ENCODE measurements at regions not wholly inside any gene's neighbourhood (a gene's known extent, or its start where the extent isn't known, plus 50 kb on each side); places are given as distances from the start of the nearest gene placed in this dataset.

- intact Hi-C loops (cut with micrococcal nuclease), result no loop called here
- H3K4me3 ChIP-seq (ENCODE audit: low read length), result no peak overlapping the region
- peaks cover 3 to 5% of the 10 kb centered on the region in 2 donors for H3K9me3 Mint-ChIP-seq
- H3K36me3 Mint-ChIP-seq, result no peaks in the 10 kb centered on the region
- no peak overlapping the region for H3K4me3 Mint-ChIP-seq
- no peak overlapping the region for H3K27ac ChIP-seq (ENCODE audit: low read length)
- WGBS (ENCODE audit: insufficient coverage), result 92% methylated on average over 2 of the region's 2 CpGs
- no peak for DNase-seq
- no peak for TF ChIP-seq CTCF (IDR thresholded peaks at IDR 0.05)
- no peak for ATAC-seq
- no peaks in the 10 kb centered on the region for H3K4me1 Mint-ChIP-seq
- no peaks in the 10 kb centered on the region for H3K4me1 ChIP-seq (ENCODE audit: control insufficient read depth, insufficient read depth, low read length)
- H3K36me3 ChIP-seq (ENCODE audit: control insufficient read depth, insufficient read depth, low read length), result no peaks in the 10 kb centered on the region
- no peaks in the 10 kb centered on the region for H3K9me3 ChIP-seq (ENCODE audit: control insufficient read depth, insufficient read depth, low read length)
- no peaks in the 10 kb centered on the region for H3K27me3 ChIP-seq (ENCODE audit: control insufficient read depth, insufficient read depth, low read length)
- H3K27ac Mint-ChIP-seq, result no peak overlapping the region
- H3K27me3 Mint-ChIP-seq (ENCODE audit: low read depth in 2 of 2), result no peaks in the 10 kb centered on the region
These were observed 253.7 kb upstream of the DIAPH2 start for GRCh38 chrX:96430756-96431455.

GRCh38 chrX:96432647-96433046 lies 252.0 kb upstream of the DIAPH2 start:
- intact Hi-C loops (cut with micrococcal nuclease), result no loop called here
- no peak overlapping the region for H3K4me3 ChIP-seq (ENCODE audit: low read length)
- H3K27ac ChIP-seq (ENCODE audit: low read length), result no peak overlapping the region
- ATAC-seq, result no peak
- no peaks in the 10 kb centered on the region for H3K27me3 ChIP-seq (ENCODE audit: control insufficient read depth, insufficient read depth, low read length)
- no peaks in the 10 kb centered on the region for H3K9me3 ChIP-seq (ENCODE audit: control insufficient read depth, insufficient read depth, low read length)
- H3K4me1 Mint-ChIP-seq, result no peaks in the 10 kb centered on the region
- H3K4me1 ChIP-seq (ENCODE audit: control insufficient read depth, insufficient read depth, low read length), result no peaks in the 10 kb centered on the region
- no peak overlapping the region for H3K4me3 Mint-ChIP-seq
- no peaks in the 10 kb centered on the region for H3K36me3 Mint-ChIP-seq
- H3K9me3 Mint-ChIP-seq, result peaks cover 3 to 5% of the 10 kb centered on the region in 2 donors
- TF ChIP-seq CTCF (IDR thresholded peaks at IDR 0.05), result no peak
- H3K27ac Mint-ChIP-seq, result no peak overlapping the region
- DNase-seq, result no peak
- no peaks in the 10 kb centered on the region for H3K36me3 ChIP-seq (ENCODE audit: control insufficient read depth, insufficient read depth, low read length)
- no CpG with 5 or more reads among the region's 1 CpG for WGBS (ENCODE audit: insufficient coverage)
- no peaks in the 10 kb centered on the region for H3K27me3 Mint-ChIP-seq (ENCODE audit: low read depth in 2 of 2)

GRCh38 chrX:96433409-96434077 lies 251.1 kb upstream of the DIAPH2 start:
- WGBS (ENCODE audit: insufficient coverage), result no CpG with 5 or more reads among the region's 2 CpGs
- H3K4me1 ChIP-seq (ENCODE audit: control insufficient read depth, insufficient read depth, low read length), result no peaks in the 10 kb centered on the region
- TF ChIP-seq CTCF (IDR thresholded peaks at IDR 0.05), result no peak
- no peaks in the 10 kb centered on the region for H3K27me3 ChIP-seq (ENCODE audit: control insufficient read depth, insufficient read depth, low read length)
- no peaks in the 10 kb centered on the region for H3K4me1 Mint-ChIP-seq
- no peak overlapping the region for H3K4me3 ChIP-seq (ENCODE audit: low read length)
- H3K9me3 ChIP-seq (ENCODE audit: control insufficient read depth, insufficient read depth, low read length), result no peaks in the 10 kb centered on the region
- intact Hi-C loops (cut with micrococcal nuclease), result no loop called here
- H3K36me3 Mint-ChIP-seq, result no peaks in the 10 kb centered on the region
- H3K27ac Mint-ChIP-seq, result no peak overlapping the region
- no peaks in the 10 kb centered on the region for H3K36me3 ChIP-seq (ENCODE audit: control insufficient read depth, insufficient read depth, low read length)
- no peaks in the 10 kb centered on the region for H3K27me3 Mint-ChIP-seq (ENCODE audit: low read depth in 2 of 2)
- H3K4me3 Mint-ChIP-seq, result no peak overlapping the region
- DNase-seq, result no peak
- peaks cover 3 to 5% of the 10 kb centered on the region in 2 donors for H3K9me3 Mint-ChIP-seq
- H3K27ac ChIP-seq (ENCODE audit: low read length), result no peak overlapping the region
- no peak for ATAC-seq
